Astrocyte (in vitro differentiated cells and primary cell): ENCODE measurements at regions not wholly inside any gene's neighbourhood (a gene's known extent, or its start where the extent isn't known, plus 50 kb on each side); places are given as distances from the start of the nearest gene placed in this dataset.

Experiments used
- DNase-seq: peaks from one replicate; pipeline ENCODE4 v3.0.0-alpha.2; 2010; ENCODE audit warnings: low read depth
- FAIRE-seq: peaks from 2 replicates; lab custom pipeline; 2011; peaks lifted over from hg19 to GRCh38; lab: Jason Lieb, UNC
- H2AFZ ChIP-seq: 2 replicates; pipeline ENCODE4 v1.6.0; 2012; ENCODE audit warnings: low read depth, low read length, inconsistent platforms
- H3K27ac ChIP-seq: 2 replicates; pipeline ENCODE4 v1.5.1; 2011; ENCODE audit warnings: low read depth, low read length, inconsistent platforms
- H3K27me3 ChIP-seq: 2 replicates; pipeline ENCODE4 v1.6.0; 2011; ENCODE audit warnings: low read length, inconsistent platforms; ENCODE audit not compliant: insufficient read depth
- H3K36me3 ChIP-seq: 2 replicates; pipeline ENCODE4 v1.5.1; 2011; ENCODE audit warnings: low read length, inconsistent platforms; ENCODE audit not compliant: insufficient read depth
- H3K4me1 ChIP-seq: 2 replicates; pipeline ENCODE4 v1.5.1; 2011; ENCODE audit warnings: low read length, inconsistent platforms; ENCODE audit not compliant: insufficient read depth
- H3K4me2 ChIP-seq: 2 replicates; pipeline ENCODE4 v1.6.0; 2012; ENCODE audit warnings: low read length, inconsistent platforms
- H3K4me3 ChIP-seq: 2 replicates; pipeline ENCODE4 v1.5.1; 2011; ENCODE audit warnings: low read depth, mild to moderate bottlenecking, low read length, inconsistent platforms; ENCODE audit not compliant: insufficient read depth
- H3K79me2 ChIP-seq: 2 replicates; pipeline ENCODE4 v1.6.0; 2012; ENCODE audit warnings: mild to moderate bottlenecking, low read length, inconsistent platforms; ENCODE audit not compliant: insufficient read depth
- H3K9ac ChIP-seq: 2 replicates; pipeline ENCODE4 v1.6.0; 2012; ENCODE audit warnings: mild to moderate bottlenecking, low read length, inconsistent platforms
- H3K9me3 ChIP-seq: 2 replicates; pipeline ENCODE4 v1.5.1; 2012; ENCODE audit warnings: low read depth, mild to moderate bottlenecking, low read length, inconsistent platforms; ENCODE audit not compliant: insufficient read depth
- H4K20me1 ChIP-seq: 2 replicates; pipeline ENCODE4 v1.6.0; 2012; ENCODE audit warnings: low read length, inconsistent platforms; ENCODE audit not compliant: insufficient read depth
- H3K27ac Mint-ChIP-seq: one replicate; pipeline ENCODE4 v1.8.0; 2021; ENCODE audit warnings: mild to moderate bottlenecking, mixed read lengths; ENCODE audit not compliant: unreplicated experiment
- H3K27me3 Mint-ChIP-seq: one replicate; pipeline ENCODE4 v1.8.0; 2021; ENCODE audit warnings: low read depth, mixed read lengths; ENCODE audit not compliant: unreplicated experiment
- H3K36me3 Mint-ChIP-seq: one replicate; pipeline ENCODE4 v1.8.0; 2021; ENCODE audit warnings: low read depth, mixed read lengths; ENCODE audit not compliant: unreplicated experiment
- H3K4me1 Mint-ChIP-seq: one replicate; pipeline ENCODE4 v1.8.0; 2021; ENCODE audit warnings: low read depth, mixed read lengths; ENCODE audit not compliant: unreplicated experiment
- H3K4me3 Mint-ChIP-seq: one replicate; pipeline ENCODE4 v1.8.0; 2021; ENCODE audit warnings: mild to moderate bottlenecking, moderate library complexity, mixed read lengths; ENCODE audit not compliant: unreplicated experiment
- H3K9me3 Mint-ChIP-seq: one replicate; pipeline ENCODE4 v1.8.0; 2021; ENCODE audit warnings: mild to moderate bottlenecking, mixed read lengths; ENCODE audit not compliant: unreplicated experiment
- CTCF ChIP-seq: IDR thresholded peaks from 2 replicates; pipeline ENCODE4 v1.5.1; 2011; ENCODE audit warnings: low read depth, mild to moderate bottlenecking, inconsistent platforms, low read length, moderate library complexity; ENCODE audit not compliant: insufficient read depth
- EZH2 ChIP-seq: IDR thresholded peaks from 2 replicates; pipeline ENCODE4 v1.6.1; 2012; ENCODE audit warnings: mild to moderate bottlenecking, low read length, inconsistent platforms; ENCODE audit not compliant: insufficient read depth

- no peaks in the 10 kb centered on the region for H3K4me1 ChIP-seq
- H3K79me2 ChIP-seq, result no peaks in the 10 kb centered on the region
- no peak overlapping the region for H2AFZ ChIP-seq
- FAIRE-seq (no peak), DNase-seq (no peak)
- no peaks in the 10 kb centered on the region for H3K9me3 ChIP-seq
- H3K4me2 ChIP-seq, result no peak overlapping the region
- no peak overlapping the region for H3K4me3 ChIP-seq
- H3K36me3 ChIP-seq, result no peaks in the 10 kb centered on the region
- no peaks in the 10 kb centered on the region for H4K20me1 ChIP-seq
- H3K27me3 Mint-ChIP-seq, result no peaks in the 10 kb centered on the region
- H3K27ac ChIP-seq, result no peak overlapping the region
- H3K27me3 ChIP-seq, result no peaks in the 10 kb centered on the region
- no peak overlapping the region for H3K4me3 Mint-ChIP-seq
- peaks cover 21% of the 10 kb centered on the region for H3K4me1 Mint-ChIP-seq
- TF ChIP-seq CTCF, result no peak
- H3K9me3 Mint-ChIP-seq, result no peaks in the 10 kb centered on the region
- no peaks in the 10 kb centered on the region for H3K36me3 Mint-ChIP-seq
- no peak overlapping the region for H3K27ac Mint-ChIP-seq
- no peak overlapping the region for H3K9ac ChIP-seq
Observed at GRCh38 chr5:63249960-63250359, 671.3 kb downstream of the LRRC70 start.

- Mint-ChIP-seq H3K36me3 (no peaks in the 10 kb centered on the region), H3K4me3 (no peak overlapping the region), H3K4me1 (peaks cover 21% of the 10 kb centered on the region), H3K27me3 (no peaks in the 10 kb centered on the region), H3K9me3 (no peaks in the 10 kb centered on the region), H3K27ac (no peak overlapping the region)
- no peak overlapping the region for H3K4me3 ChIP-seq
- TF ChIP-seq EZH2, result no peak
- TF ChIP-seq CTCF, result no peak
- no peak overlapping the region for H3K9ac ChIP-seq
- H3K4me1 ChIP-seq, result no peaks in the 10 kb centered on the region
- no peak for FAIRE-seq
- no peaks in the 10 kb centered on the region for H3K36me3 ChIP-seq
- no peak overlapping the region for H3K4me2 ChIP-seq
- no peak overlapping the region for H2AFZ ChIP-seq
- no peaks in the 10 kb centered on the region for H3K79me2 ChIP-seq
- no peaks in the 10 kb centered on the region for H3K27me3 ChIP-seq
- H3K9me3 ChIP-seq, result no peaks in the 10 kb centered on the region
- DNase-seq, result peak; percentile 0
- H4K20me1 ChIP-seq, result no peaks in the 10 kb centered on the region
- H3K27ac ChIP-seq, result no peak overlapping the region
Observed at GRCh38 chr5:63247651-63248050, 669.0 kb downstream of the LRRC70 start.

GRCh38 chr5:63245271-63245670 is 666.7 kb downstream of the LRRC70 start:
- H3K4me1 ChIP-seq, result no peaks in the 10 kb centered on the region
- H2AFZ ChIP-seq, result no peak overlapping the region
- Mint-ChIP-seq H3K9me3 (no peaks in the 10 kb centered on the region), H3K36me3 (no peaks in the 10 kb centered on the region), H3K4me3 (no peak overlapping the region), H3K27ac (no peak overlapping the region), H3K4me1 (peaks cover 21% of the 10 kb centered on the region), H3K27me3 (no peaks in the 10 kb centered on the region)
- no peaks in the 10 kb centered on the region for H3K36me3 ChIP-seq
- H3K4me2 ChIP-seq, result no peak overlapping the region
- no peak for FAIRE-seq
- no peaks in the 10 kb centered on the region for H3K27me3 ChIP-seq
- H4K20me1 ChIP-seq, result no peaks in the 10 kb centered on the region
- TF ChIP-seq EZH2, result no peak
- TF ChIP-seq CTCF, result no peak
- H3K4me3 ChIP-seq, result no peak overlapping the region
- H3K9ac ChIP-seq, result no peak overlapping the region
- H3K27ac ChIP-seq, result no peak overlapping the region
- no peaks in the 10 kb centered on the region for H3K79me2 ChIP-seq
- no peaks in the 10 kb centered on the region for H3K9me3 ChIP-seq
- DNase-seq, result peak; percentile 44
